PFSK-1 (cell line): ENCODE measurements at regions not wholly inside any gene's neighbourhood (a gene's known extent, or its start where the extent isn't known, plus 50 kb on each side); places are given as distances from the start of the nearest gene placed in this dataset.

Experiments used
- FOXP2 ChIP-seq: optimal IDR thresholded peaks from 2 replicates; pipeline ENCODE3; 2011; ENCODE audit warnings: borderline replicate concordance, control low read depth, inconsistent platforms; ENCODE audit not compliant: insufficient read depth; ENCODE audit errors: extremely low read length, extremely low read depth
- POLR2AphosphoS5 ChIP-seq: IDR thresholded peaks from 2 replicates; pipeline ENCODE4 v1.6.1; 2012; ENCODE audit warnings: low read depth, mild to moderate bottlenecking, control low read depth, low read length, moderate library complexity
- SIN3A ChIP-seq: IDR thresholded peaks from 2 replicates; pipeline ENCODE4 v1.6.1; 2012; ENCODE audit warnings: mild to moderate bottlenecking, low read length, moderate library complexity, borderline replicate concordance; ENCODE audit not compliant: insufficient read depth
- TAF1 ChIP-seq: IDR thresholded peaks from 2 replicates; pipeline ENCODE4 v1.6.1; 2012; ENCODE audit warnings: low read length, control low read depth, borderline replicate concordance; ENCODE audit not compliant: insufficient read depth
- TF ChIP-seq, protein P1 (sequence below), 2 experiments: IDR thresholded peaks; 2 replicates each; pipeline versions ENCODE4 v1.6.1 to v1.8.0; 2011 to 2012; ENCODE audit warnings: low read depth in 2 of 2, low read length in 2 of 2, control low read depth in 1 of 2, inconsistent platforms in 1 of 2, mild to moderate bottlenecking in 1 of 2, moderate library complexity in 1 of 2; ENCODE audit not compliant: insufficient read depth in 1 of 2

DNA sequence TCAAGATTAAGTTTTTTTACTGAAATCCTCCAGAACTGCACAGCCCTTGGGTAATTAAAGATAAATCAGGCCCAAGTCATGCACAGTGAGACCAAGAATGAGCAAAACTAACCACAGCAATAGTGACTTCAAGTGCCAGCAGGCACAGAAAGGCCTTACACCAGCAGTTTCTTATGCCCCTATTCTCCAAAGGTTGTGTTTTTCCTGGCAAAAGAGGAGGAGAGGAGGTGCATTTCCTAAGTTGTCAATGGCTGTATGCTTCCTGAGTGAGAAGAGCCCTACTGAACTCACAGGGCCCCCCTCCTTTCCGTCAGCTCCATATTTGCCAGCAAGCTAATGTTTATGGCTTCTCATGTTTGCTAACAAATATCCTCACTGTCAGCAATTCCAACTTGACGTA, 418.7 kb upstream of the INTU start:
- TF ChIP-seq SIN3A (no peak), TAF1 (no peak), FOXP2 (no peak), POLR2AphosphoS5 (no peak)
- TF ChIP-seq, protein P1, sequence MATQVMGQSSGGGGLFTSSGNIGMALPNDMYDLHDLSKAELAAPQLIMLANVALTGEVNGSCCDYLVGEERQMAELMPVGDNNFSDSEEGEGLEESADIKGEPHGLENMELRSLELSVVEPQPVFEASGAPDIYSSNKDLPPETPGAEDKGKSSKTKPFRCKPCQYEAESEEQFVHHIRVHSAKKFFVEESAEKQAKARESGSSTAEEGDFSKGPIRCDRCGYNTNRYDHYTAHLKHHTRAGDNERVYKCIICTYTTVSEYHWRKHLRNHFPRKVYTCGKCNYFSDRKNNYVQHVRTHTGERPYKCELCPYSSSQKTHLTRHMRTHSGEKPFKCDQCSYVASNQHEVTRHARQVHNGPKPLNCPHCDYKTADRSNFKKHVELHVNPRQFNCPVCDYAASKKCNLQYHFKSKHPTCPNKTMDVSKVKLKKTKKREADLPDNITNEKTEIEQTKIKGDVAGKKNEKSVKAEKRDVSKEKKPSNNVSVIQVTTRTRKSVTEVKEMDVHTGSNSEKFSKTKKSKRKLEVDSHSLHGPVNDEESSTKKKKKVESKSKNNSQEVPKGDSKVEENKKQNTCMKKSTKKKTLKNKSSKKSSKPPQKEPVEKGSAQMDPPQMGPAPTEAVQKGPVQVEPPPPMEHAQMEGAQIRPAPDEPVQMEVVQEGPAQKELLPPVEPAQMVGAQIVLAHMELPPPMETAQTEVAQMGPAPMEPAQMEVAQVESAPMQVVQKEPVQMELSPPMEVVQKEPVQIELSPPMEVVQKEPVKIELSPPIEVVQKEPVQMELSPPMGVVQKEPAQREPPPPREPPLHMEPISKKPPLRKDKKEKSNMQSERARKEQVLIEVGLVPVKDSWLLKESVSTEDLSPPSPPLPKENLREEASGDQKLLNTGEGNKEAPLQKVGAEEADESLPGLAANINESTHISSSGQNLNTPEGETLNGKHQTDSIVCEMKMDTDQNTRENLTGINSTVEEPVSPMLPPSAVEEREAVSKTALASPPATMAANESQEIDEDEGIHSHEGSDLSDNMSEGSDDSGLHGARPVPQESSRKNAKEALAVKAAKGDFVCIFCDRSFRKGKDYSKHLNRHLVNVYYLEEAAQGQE (IDR thresholded peaks at IDR 0.05; ENCODE audit: insufficient read depth in 1 of 2, low read depth in 2 of 2, low read length in 2 of 2), result no peak

DNA sequence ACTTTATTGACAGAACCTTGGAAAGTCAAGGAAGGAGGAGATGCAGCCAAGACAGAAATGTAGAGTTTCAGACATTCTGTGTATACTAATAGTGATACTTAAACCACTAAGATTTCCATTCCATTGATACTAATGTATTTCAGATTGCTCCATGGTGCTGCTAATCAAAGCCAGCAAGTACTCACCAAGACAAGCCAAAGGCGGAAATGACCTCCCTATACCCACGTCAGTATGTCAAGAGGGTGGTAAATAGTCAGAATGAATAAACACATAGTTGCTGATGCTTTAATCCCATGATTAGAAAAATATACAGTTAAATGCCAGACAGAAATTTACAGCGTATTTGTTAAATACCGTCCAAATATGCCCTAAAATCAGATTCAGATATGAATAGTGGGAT, 417.8 kb upstream of the INTU start:
- TF ChIP-seq, protein P1 (IDR thresholded peaks at IDR 0.05; ENCODE audit: insufficient read depth in 1 of 2, low read depth in 2 of 2, low read length in 2 of 2), result no peak
- no peak for TF ChIP-seq POLR2AphosphoS5
- no peak for TF ChIP-seq FOXP2
- no peak for TF ChIP-seq TAF1
- no peak for TF ChIP-seq SIN3A

DNA sequence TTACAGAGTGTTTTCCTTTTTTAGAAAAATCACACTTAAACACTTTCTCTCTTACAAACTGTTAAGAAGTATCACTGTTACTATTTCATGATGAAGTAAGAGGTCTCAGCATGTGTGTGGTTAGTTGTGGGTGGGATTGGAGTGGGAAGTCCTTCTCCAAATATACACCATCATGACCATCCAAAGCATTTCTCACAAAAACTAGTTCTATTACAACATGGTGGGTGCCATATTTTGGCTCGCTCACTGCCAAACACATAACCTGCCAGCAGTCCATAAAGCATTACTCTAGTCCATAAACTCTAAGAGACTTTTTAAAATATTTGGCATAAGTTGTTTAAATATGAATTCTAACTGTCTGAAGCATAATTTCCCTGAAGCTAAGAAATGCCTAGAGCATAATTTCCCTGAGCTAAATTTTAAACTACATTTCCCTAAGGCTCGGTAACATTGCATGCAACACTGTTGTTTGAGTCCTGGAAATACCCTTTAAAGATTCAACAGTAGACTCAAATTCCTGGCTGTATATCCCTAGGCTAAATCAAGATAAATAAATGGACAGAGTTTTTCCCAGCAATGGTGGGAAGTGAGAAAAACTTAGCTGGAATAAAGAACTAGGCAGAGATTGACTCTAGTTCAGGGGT, 415.0 kb upstream of the INTU start:
- TF ChIP-seq POLR2AphosphoS5 (no peak), TAF1 (no peak), SIN3A (no peak), FOXP2 (no peak)
- TF ChIP-seq, protein P1 (IDR thresholded peaks at IDR 0.05; ENCODE audit: insufficient read depth in 1 of 2, low read depth in 2 of 2, low read length in 2 of 2), result no peak

DNA sequence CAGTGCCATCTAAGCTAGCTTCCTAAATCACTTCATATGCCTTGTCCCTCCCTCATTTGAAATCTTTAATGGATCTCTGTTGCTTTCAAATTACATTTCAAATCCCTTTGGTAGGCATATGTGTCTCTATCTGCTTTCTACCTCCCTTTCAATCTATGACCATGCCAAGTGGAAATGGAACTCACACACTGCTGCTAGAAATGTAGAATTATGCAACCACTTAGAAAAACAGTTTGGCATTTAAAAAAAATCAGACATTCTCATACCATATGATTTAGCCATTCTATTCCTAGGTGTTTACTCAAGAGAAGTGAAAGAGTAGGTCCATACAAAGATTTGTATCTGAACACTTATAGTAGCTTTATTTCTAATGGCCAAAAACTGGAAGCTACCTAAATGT, 413.5 kb upstream of the INTU start:
- TF ChIP-seq, protein P1 (IDR thresholded peaks at IDR 0.05; ENCODE audit: insufficient read depth in 1 of 2, low read depth in 2 of 2, low read length in 2 of 2), result no peak
- TF ChIP-seq SIN3A, result no peak
- TF ChIP-seq TAF1, result no peak
- TF ChIP-seq POLR2AphosphoS5, result no peak
- no peak for TF ChIP-seq FOXP2

DNA sequence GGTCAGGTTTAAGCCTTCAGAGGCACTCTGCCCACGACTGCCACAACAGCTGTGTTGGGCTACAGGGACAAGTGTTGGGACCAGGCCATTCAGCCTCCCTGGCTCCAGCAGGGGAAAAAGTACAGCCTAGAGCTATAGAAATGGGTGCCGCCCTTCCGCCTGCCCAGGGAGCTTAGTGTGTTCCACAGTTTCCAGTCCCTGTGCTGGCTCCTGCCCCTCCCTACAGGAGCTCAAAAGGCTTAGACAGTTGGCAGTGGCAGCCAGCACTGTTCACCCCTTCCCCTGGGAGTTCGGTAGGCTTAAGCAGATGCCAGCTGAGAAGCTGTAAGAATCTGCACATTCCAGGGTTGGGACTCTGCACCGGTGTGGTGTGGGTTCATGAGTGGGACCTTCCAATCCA, 408.2 kb upstream of the INTU start:
- TF ChIP-seq TAF1, result no peak
- TF ChIP-seq FOXP2, result no peak
- no peak for TF ChIP-seq SIN3A
- no peak for TF ChIP-seq POLR2AphosphoS5
- TF ChIP-seq, protein P1 (IDR thresholded peaks at IDR 0.05; ENCODE audit: insufficient read depth in 1 of 2, low read depth in 2 of 2, low read length in 2 of 2), result no peak
